Suppressor macrophage treated with lipopolysaccharide for 1 hour (primary cell): ENCODE measurements at regions not wholly inside any gene's neighbourhood (a gene's known extent, or its start where the extent isn't known, plus 50 kb on each side); places are given as distances from the start of the nearest gene placed in this dataset.
A peak's percentile ranks its signal among the peaks of the same experiment; 100 is the strongest.
"Not testable (repeated sequence)": the region's sequence is repeated elsewhere in the genome, so short reads cannot be mapped to it uniquely, and the experiment has no call there.

Source experiments
- DNase-seq, 3 donors: peaks; one replicate each; pipeline ENCODE4 v3.0.0-alpha.2; 2020 to 2022

DNA sequence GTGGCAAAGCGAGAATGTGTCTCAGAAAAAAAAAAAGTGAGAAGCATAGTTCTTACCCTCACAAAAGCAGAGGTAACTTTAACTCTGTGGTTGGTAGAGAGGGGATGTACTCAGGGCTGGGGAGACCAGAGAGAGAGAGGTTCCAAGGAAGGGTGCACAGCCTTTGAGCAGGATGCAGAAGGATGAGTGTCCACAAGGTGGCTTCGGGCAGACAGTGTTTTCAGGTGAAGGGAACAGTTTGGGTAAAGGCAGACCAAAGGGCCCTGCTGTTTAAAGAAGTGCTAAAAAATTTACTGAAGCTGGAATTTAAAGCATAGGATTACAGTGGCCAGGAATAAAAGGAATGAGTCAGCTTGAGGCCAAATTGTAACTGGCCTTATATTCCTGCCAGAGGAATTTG lies 2240.6 kb downstream of the EPHA3 start:
- not testable (repeated sequence) for DNase-seq

DNA sequence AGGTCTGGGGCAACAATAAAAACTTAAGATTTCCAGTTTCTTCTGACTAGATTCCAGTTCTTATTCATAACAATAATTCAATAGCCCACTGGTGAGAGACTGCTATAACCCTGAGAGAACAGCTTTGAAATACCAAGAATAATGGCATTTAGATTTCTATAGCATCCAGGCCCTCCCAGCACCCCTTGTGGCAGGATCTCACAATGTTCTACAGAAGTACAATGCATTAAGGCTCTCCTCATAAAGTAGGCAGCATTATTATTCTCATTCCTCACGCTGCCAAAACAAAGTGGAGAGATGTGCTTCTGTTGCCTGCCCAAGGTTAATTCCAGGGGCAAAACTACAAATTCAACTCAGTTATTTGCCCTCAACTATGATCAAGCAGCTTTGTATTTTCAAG lies 2241.7 kb downstream of the EPHA3 start:
- DNase-seq = not testable (repeated sequence)

DNA sequence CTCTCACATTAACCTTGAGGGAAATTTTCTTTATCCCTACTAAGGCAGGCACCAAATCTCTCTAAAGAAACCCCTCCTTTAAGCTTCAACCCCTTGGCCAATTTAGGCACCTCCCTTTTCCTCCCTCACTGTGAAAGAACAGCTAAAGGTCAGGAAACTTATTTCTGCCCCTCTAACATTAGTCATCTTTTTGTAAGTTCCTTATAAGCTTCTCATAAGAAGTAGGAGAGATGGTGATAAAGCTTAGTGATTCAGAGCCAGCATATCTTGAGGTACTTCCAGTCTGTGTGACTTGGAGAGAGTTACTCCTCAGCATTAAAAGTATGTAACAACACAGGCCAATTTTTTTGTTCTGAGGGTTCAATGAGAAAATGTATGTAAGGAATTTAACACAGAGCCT lies 2244.7 kb downstream of the EPHA3 start:
- not testable (repeated sequence) for DNase-seq

DNA sequence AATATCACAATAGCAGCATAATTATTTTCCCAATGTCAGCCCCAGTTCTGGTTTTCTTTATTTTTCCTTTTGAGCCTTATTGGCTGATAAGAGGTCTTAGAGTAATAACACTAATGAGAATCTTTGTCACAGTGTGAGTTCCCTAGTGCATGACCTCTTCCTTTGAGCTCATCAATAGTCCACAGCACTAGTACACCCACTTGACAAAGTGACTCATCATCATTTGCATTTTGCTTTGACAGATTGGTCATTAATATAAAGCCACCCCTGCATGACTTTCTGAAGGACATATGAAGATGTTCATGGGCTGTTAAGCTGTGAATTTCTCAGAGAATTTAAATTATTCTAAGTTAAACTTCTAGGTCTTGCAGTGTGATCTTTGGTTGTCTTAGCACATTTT lies 2251.9 kb downstream of the EPHA3 start:
- not testable (repeated sequence) for DNase-seq

DNA sequence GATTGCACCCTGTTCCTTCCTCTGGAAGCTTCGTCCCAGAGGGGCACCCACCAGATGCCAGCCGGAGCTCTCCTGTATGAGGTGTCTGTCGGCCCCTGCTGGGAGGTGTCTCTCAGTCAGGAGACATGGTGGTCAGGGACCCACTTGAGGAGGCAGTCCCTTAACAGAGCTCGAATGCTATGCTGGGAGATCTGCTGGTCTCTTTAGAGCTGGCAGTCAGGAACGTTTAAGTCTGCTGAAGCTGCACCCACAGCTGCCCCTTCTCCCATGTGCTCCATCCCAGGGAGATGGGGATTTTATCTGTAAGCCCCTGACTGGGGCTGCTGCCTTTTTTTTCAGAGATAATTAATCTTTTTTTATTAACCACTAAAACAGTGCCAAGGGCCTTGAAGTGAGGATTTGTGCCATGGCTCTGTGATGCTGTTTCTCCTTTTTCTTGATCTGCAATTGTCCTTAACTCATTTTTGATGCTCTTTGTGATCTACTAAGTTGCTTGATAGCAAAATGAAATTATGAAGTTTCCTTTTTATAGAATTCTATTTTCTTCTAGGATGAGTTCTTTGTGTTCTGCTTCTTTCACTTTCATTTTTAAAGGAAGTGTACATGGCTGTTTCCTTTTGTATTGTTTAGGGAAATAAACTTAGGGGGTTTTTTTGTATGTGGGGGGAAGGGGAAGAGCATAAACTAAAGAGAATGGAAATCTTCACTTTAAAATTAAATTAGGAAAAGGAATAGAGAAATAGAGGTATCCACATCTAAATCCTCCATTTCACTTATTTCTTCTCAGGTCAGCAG lies 2275.9 kb downstream of the EPHA3 start:
- DNase-seq = not testable (repeated sequence)

DNA sequence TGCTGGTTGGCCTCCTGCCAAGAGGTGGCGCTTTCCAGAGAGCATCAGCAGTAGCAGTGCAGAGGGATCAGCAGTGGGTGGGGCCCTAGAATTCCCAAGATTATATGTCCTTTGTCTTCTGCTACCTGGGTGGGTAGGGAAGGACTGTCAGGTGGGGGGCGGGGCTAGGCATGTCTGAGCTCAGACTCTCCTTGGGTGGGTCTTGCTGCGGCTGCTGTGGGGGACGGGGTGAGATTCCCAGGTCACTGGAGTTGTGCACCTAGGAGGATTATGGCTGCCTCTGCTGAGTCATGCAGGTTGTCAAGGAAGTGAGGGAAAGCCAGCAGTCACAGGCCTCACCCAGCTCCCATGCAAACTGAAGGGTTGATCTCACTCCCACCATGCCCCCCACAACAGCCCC lies 2296.5 kb downstream of the EPHA3 start:
- DNase-seq = not testable (repeated sequence)

DNA sequence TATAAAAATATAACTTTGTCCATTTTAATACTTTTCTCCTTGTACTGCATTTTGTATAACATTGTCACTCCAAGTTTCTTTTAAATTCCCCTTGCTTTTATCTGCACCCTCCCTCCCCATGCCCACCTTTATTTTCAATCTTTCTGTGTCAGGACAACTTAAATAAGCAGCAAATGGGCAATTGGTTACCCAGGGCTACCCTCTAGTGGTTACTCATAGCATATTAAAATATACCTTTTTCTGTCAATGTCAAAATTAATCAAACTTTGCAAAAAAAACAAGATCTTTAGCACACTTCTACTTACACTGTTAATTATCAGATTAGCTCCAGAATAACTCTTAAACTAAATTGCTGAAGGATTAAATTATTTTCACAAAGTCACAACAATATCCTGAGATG lies 2334.6 kb downstream of the EPHA3 start:
- not testable (repeated sequence) for DNase-seq

DNA sequence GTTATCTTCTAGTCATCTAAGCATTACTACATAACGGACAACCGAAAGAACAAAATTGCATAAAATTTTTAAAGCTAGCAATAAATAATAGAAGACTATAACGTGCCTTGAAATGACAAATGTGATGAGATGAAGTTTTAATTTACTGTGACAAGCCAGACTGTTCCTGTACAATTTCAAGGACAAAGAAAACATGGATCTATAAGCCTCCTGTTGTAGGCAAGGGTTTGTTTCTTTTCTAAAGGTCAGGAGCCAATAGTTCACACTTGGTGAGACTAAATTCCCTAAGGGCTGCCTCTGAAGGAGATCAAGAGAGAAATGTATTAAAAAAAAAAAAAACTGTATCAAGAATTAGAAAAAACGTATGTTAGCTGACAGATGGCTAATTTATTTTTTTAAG lies 2335.1 kb downstream of the EPHA3 start:
- DNase-seq = not testable (repeated sequence)

DNA sequence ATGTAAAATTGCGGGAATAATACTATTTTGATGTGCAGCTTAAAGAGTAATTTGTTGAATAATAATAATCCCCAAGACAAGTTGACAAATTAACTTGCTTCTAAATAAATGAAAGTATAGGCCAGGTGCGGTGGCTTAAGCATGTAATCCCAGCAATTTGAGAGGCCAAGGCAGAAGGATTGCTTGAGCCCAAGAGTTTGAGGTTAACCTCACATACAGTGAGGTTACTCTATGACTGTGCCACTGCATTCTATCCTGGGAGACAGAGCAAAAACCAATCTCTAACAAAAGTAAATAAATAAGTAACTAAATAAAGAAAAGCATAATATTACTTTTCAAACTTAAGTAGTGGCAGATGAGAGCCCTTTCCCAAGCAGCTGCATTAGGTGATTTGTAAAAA lies 2341.0 kb downstream of the EPHA3 start:
- DNase-seq = not testable (repeated sequence)

DNA sequence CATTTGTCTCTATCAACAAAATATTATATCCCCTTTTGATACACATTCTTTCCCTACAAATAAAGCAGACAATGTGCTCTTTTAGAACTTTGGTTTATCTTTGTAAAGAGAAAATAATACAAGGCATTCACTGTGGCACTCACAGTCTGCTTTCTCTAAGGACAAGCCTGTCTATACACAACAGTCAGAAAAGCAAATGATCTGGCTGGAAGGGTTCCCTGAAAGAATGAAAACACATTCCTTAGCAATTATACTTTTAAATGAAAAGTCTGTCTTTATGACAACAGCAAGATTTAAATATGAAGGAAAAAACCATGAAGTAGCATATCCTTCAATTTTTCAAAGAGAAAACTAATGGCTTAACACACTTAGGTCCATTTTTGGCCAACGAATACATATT lies 2359.1 kb downstream of the EPHA3 start:
- DNase-seq = not testable (repeated sequence)

DNA sequence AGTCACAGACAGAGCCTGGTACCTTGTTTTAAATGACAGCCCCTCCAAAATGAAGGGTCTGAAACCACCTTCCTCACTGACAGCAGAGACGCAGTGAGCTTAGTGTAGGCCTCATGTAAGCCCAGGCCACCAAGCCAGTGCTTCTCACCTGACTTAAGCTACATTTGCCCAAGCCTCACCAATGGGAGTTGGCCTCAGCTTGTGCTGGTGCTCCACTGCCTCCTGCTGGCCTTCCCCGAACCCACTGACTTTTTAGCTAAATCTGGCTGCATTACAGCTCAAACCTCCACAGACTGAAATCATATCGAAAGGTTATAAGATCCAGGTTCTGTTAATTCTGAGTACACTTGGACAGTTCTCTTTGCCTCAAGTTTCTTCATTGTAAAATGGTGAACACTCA lies 2361.8 kb downstream of the EPHA3 start:
- not testable (repeated sequence) for DNase-seq

DNA sequence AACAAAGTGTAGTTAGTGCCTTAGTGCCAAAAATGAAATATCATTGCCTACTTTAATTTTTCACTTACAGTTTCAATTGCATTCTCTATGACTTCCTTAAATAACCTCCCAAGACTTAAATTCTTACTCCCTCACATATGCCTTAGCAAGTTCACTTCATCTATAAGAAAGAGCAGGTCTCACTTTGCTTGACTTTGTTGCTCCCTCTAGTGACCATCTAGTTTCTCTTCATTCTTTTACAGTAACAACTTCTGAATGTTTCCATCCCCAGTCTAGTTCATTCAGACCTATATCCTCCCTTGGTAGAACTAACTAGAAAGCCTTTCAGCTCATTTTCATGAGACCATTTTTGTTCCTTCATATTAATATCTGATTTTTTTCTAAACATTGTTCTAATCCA lies 2377.6 kb downstream of the EPHA3 start:
- DNase-seq = not testable (repeated sequence)

DNA sequence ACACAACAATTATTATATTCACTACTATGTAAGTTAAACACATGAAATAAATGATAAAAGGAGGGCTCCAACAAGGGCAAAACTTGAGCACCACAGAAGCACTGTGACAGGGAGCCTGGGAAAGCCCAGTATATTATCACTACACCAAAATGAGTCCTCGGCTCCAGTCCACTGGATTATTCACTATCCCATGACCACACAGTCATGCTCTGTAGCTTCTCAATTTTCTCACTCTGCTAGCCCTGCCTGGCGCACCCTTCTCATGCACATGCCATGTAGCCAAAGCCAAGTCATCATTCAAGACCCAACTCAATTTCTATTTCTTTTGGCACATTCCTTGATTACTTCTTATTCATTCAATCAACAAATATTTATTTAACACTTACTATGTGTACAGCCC lies 2378.5 kb downstream of the EPHA3 start:
- peak; percentile 25 to 57 (median 55) for DNase-seq

DNA sequence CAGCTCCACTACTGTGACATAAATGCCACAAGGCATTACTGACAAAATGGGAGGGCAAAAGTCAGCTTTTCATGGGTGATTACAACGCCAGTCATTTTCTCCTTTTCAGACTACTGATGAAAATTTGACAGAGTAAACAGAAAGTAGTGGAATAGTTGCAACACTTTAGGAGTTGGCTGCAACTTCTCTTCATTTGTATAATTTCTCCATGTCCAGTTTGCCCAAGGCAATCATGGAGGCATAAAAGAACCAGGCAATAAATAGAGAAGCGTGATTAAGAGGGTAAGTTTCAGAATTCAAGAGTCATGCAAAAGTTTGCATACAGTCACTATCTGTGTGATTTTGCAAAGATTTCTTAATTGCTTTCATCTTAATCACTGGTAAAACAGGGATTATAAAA lies 2390.3 kb downstream of the EPHA3 start:
- DNase-seq = not testable (repeated sequence)

DNA sequence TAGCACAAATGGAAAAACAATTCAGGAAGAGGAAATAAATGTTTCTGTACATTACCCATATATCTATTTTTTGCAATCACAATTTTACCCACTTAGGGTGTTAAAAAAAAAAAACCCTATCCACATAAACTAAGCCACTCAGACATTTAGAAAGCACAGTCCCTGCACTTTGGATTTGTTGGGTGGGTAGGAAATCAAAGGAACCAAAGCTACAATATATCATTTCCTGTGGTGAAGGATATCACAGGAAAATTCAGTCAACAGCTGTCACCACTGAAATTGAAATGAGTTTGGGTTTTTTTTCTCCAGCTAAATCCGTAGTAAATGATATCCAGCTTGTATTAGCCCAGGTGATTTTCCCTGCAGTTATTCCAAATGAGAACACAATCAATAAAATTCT lies 2392.4 kb downstream of the EPHA3 start:
- DNase-seq = not testable (repeated sequence)

DNA sequence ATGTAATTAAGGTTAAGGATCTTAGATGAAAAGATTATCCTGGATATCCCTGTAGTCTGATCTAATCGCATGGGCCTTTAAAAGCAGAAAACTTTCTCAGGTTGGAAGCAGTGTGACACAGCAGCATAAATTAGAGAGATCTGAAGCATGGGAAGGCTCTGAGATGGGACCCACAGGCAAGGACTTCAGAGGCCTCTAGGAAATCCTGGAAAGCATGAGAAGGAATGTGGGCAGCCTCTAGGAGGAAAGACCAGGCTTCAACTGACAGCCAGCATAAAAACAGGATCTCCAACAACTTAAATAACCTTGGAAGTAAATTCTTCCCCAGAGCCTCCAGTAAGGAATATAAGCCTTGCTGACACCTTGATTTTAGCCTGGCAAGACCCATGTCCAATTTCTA lies 2397.5 kb downstream of the EPHA3 start:
- not testable (repeated sequence) for DNase-seq
